ENCODE measurements at regions not wholly inside any gene's neighbourhood (a gene's known extent, or its start where the extent isn't known, plus 50 kb on each side); places are given as distances from the start of the nearest gene placed in this dataset.

- H3K27ac ChIP-seq, result no peak overlapping the region
- H3K4me3 ChIP-seq, result no peak overlapping the region
- no peaks in the 10 kb centered on the region for H3K9me3 ChIP-seq (ENCODE audit: low read depth, low read length)
- no peak overlapping the region for H3K9ac ChIP-seq (ENCODE audit: insufficient read length)
- DNase-seq (ENCODE audit: low read depth, low spot score), result no peak
- no peaks in the 10 kb centered on the region for H3K36me3 ChIP-seq (ENCODE audit: insufficient read depth, low read length)
- TF ChIP-seq EZH2 (IDR thresholded peaks at IDR 0.05) (no peak), POLR2AphosphoS5 (IDR thresholded peaks at IDR 0.05; ENCODE audit: borderline replicate concordance, low read depth, low read length) (no peak), FOXP2 (optimal IDR thresholded peaks at IDR 0.05; ENCODE audit: control extremely low read depth, extremely low read length, insufficient read depth) (no peak)
Measured at GRCh38 chr11:111119751-111120150, 125.8 kb upstream of the POU2AF2 start.

- Histone ChIP-seq H3K9ac (ENCODE audit: insufficient read length) (no peak overlapping the region), H3K9me3 (ENCODE audit: low read depth, low read length) (no peaks in the 10 kb centered on the region), H3K36me3 (ENCODE audit: insufficient read depth, low read length) (no peaks in the 10 kb centered on the region), H3K27ac (no peak overlapping the region), H3K4me3 (no peak overlapping the region)
- no peak for DNase-seq (ENCODE audit: low read depth, low spot score)
- TF ChIP-seq POLR2AphosphoS5 (IDR thresholded peaks at IDR 0.05; ENCODE audit: borderline replicate concordance, low read depth, low read length), result no peak
- no peak for TF ChIP-seq FOXP2 (optimal IDR thresholded peaks at IDR 0.05; ENCODE audit: control extremely low read depth, extremely low read length, insufficient read depth)
Measured at GRCh38 chr11:111115890-111116289, 129.6 kb upstream of the POU2AF2 start.

GRCh38 chr11:111114091-111114490 is 131.4 kb upstream of the POU2AF2 start:
- TF ChIP-seq EZH2 (IDR thresholded peaks at IDR 0.05) (no peak), FOXP2 (optimal IDR thresholded peaks at IDR 0.05; ENCODE audit: control extremely low read depth, extremely low read length, insufficient read depth) (no peak), POLR2AphosphoS5 (IDR thresholded peaks at IDR 0.05; ENCODE audit: borderline replicate concordance, low read depth, low read length) (no peak)
- no peak overlapping the region for H3K4me3 ChIP-seq
- no peaks in the 10 kb centered on the region for H3K9me3 ChIP-seq (ENCODE audit: low read depth, low read length)
- H3K9ac ChIP-seq (ENCODE audit: insufficient read length), result no peak overlapping the region
- no peak overlapping the region for H3K27ac ChIP-seq
- no peaks in the 10 kb centered on the region for H3K36me3 ChIP-seq (ENCODE audit: insufficient read depth, low read length)
- DNase-seq (ENCODE audit: low read depth, low spot score), result no peak

- Histone ChIP-seq H3K9ac (ENCODE audit: insufficient read length) (no peak overlapping the region), H3K27ac (no peak overlapping the region), H3K4me3 (no peak overlapping the region), H3K9me3 (ENCODE audit: low read depth, low read length) (no peaks in the 10 kb centered on the region), H3K36me3 (ENCODE audit: insufficient read depth, low read length) (no peaks in the 10 kb centered on the region)
- TF ChIP-seq FOXP2 (optimal IDR thresholded peaks at IDR 0.05; ENCODE audit: control extremely low read depth, extremely low read length, insufficient read depth), result no peak
- TF ChIP-seq POLR2AphosphoS5 (IDR thresholded peaks at IDR 0.05; ENCODE audit: borderline replicate concordance, low read depth, low read length), result no peak
- no peak for TF ChIP-seq EZH2 (IDR thresholded peaks at IDR 0.05)
- no peak for DNase-seq (ENCODE audit: low read depth, low spot score)
Measured at GRCh38 chr11:111112614-111113013, 132.9 kb upstream of the POU2AF2 start.

- no peak overlapping the region for H3K4me3 ChIP-seq
- TF ChIP-seq POLR2AphosphoS5 (IDR thresholded peaks at IDR 0.05; ENCODE audit: borderline replicate concordance, low read depth, low read length), result no peak
- TF ChIP-seq FOXP2 (optimal IDR thresholded peaks at IDR 0.05; ENCODE audit: control extremely low read depth, extremely low read length, insufficient read depth), result no peak
- TF ChIP-seq EZH2 (IDR thresholded peaks at IDR 0.05), result no peak
- no peaks in the 10 kb centered on the region for H3K36me3 ChIP-seq (ENCODE audit: insufficient read depth, low read length)
- no peak overlapping the region for H3K9ac ChIP-seq (ENCODE audit: insufficient read length)
- DNase-seq (ENCODE audit: low read depth, low spot score), result no peak
- H3K27ac ChIP-seq, result no peak overlapping the region
- no peaks in the 10 kb centered on the region for H3K9me3 ChIP-seq (ENCODE audit: low read depth, low read length)
Measured at GRCh38 chr11:111107501-111107900, 138.0 kb upstream of the POU2AF2 start.

- Histone ChIP-seq H3K4me3 (no peak overlapping the region), H3K9me3 (ENCODE audit: low read depth, low read length) (no peaks in the 10 kb centered on the region), H3K27ac (no peak overlapping the region), H3K9ac (ENCODE audit: insufficient read length) (no peak overlapping the region), H3K36me3 (ENCODE audit: insufficient read depth, low read length) (no peaks in the 10 kb centered on the region)
- no peak for TF ChIP-seq EZH2 (IDR thresholded peaks at IDR 0.05)
- no peak for TF ChIP-seq POLR2AphosphoS5 (IDR thresholded peaks at IDR 0.05; ENCODE audit: borderline replicate concordance, low read depth, low read length)
- no peak for TF ChIP-seq FOXP2 (optimal IDR thresholded peaks at IDR 0.05; ENCODE audit: control extremely low read depth, extremely low read length, insufficient read depth)
- DNase-seq (ENCODE audit: low read depth, low spot score), result no peak
Measured at GRCh38 chr11:111106641-111107040, 138.9 kb upstream of the POU2AF2 start.

- Histone ChIP-seq H3K27ac (no peak overlapping the region), H3K36me3 (ENCODE audit: insufficient read depth, low read length) (no peaks in the 10 kb centered on the region), H3K4me3 (no peak overlapping the region), H3K9me3 (ENCODE audit: low read depth, low read length) (no peaks in the 10 kb centered on the region), H3K9ac (ENCODE audit: insufficient read length) (no peak overlapping the region)
- TF ChIP-seq FOXP2 (optimal IDR thresholded peaks at IDR 0.05; ENCODE audit: control extremely low read depth, extremely low read length, insufficient read depth) (no peak), POLR2AphosphoS5 (IDR thresholded peaks at IDR 0.05; ENCODE audit: borderline replicate concordance, low read depth, low read length) (no peak), EZH2 (IDR thresholded peaks at IDR 0.05) (no peak)
- no peak for DNase-seq (ENCODE audit: low read depth, low spot score)
Measured at GRCh38 chr11:111105566-111105965, 140.0 kb upstream of the POU2AF2 start.

GRCh38 chr11:111104185-111104584 is 141.3 kb upstream of the POU2AF2 start:
- DNase-seq (ENCODE audit: low read depth, low spot score), result no peak
- no peaks in the 10 kb centered on the region for H3K36me3 ChIP-seq (ENCODE audit: insufficient read depth, low read length)
- H3K4me3 ChIP-seq, result no peak overlapping the region
- no peak overlapping the region for H3K27ac ChIP-seq
- TF ChIP-seq FOXP2 (optimal IDR thresholded peaks at IDR 0.05; ENCODE audit: control extremely low read depth, extremely low read length, insufficient read depth), result no peak
- no peak for TF ChIP-seq EZH2 (IDR thresholded peaks at IDR 0.05)
- TF ChIP-seq POLR2AphosphoS5 (IDR thresholded peaks at IDR 0.05; ENCODE audit: borderline replicate concordance, low read depth, low read length), result no peak
- no peak overlapping the region for H3K9ac ChIP-seq (ENCODE audit: insufficient read length)
- no peaks in the 10 kb centered on the region for H3K9me3 ChIP-seq (ENCODE audit: low read depth, low read length)

GRCh38 chr11:111101881-111102280 is 143.6 kb upstream of the POU2AF2 start:
- TF ChIP-seq FOXP2 (optimal IDR thresholded peaks at IDR 0.05; ENCODE audit: control extremely low read depth, extremely low read length, insufficient read depth) (no peak), POLR2AphosphoS5 (IDR thresholded peaks at IDR 0.05; ENCODE audit: borderline replicate concordance, low read depth, low read length) (no peak), EZH2 (IDR thresholded peaks at IDR 0.05) (no peak)
- H3K36me3 ChIP-seq (ENCODE audit: insufficient read depth, low read length), result no peaks in the 10 kb centered on the region
- DNase-seq (ENCODE audit: low read depth, low spot score), result no peak
- H3K9me3 ChIP-seq (ENCODE audit: low read depth, low read length), result no peaks in the 10 kb centered on the region
- H3K27ac ChIP-seq, result no peak overlapping the region
- H3K9ac ChIP-seq (ENCODE audit: insufficient read length), result no peak overlapping the region
- no peak overlapping the region for H3K4me3 ChIP-seq

All from SK-N-MC (cell line).